HEK293 (cell line): ENCODE measurements at regions not wholly inside any gene's neighbourhood (a gene's known extent, or its start where the extent isn't known, plus 50 kb on each side); places are given as distances from the start of the nearest gene placed in this dataset.

ENCODE experiments used
- CTCF ChIA-PET: fragments of 350-600 bp; formaldehyde crosslinking; extraction: SDS; loops from one replicate; lab custom pipeline; 2021; ENCODE audit warnings: antibody characterized with exemption; lab: Yijun Ruan, JAX
- POLR2A ChIA-PET: fragments of 300-600 bp; formaldehyde crosslinking; extraction: SDS; loops from one replicate; lab custom pipeline; 2020; ENCODE audit warnings: antibody characterized with exemption, inconsistent platforms; lab: Yijun Ruan, JAX
- H3K27ac ChIP-seq: fragments of 200-500 bp; sonication (Bioruptor generic); 2 replicates; pipeline ENCODE4 v1.5.1; 2014; ENCODE audit warnings: low read depth, low read length, control low read depth, inconsistent platforms; ENCODE audit errors: extremely low read depth
- H3K36me3 ChIP-seq, 2 experiments: fragments of 200-500 bp in 1 of 2; sonication (Bioruptor generic) in 1 of 2; 1 replicate in 1 of 2; 2 replicates in 1 of 2; pipeline ENCODE4 v1.5.1; 2014 to 2017; ENCODE audit warnings: inconsistent platforms in 2 of 2, low read length in 2 of 2; ENCODE audit not compliant: control insufficient read depth in 2 of 2, insufficient read depth in 1 of 2
- H3K4me1 ChIP-seq: fragments of 200-500 bp; sonication (Bioruptor generic); 2 replicates; pipeline ENCODE4 v1.5.1; 2014; ENCODE audit warnings: mild to moderate bottlenecking, low read length, inconsistent platforms; ENCODE audit not compliant: control insufficient read depth, insufficient read depth
- H3K4me3 ChIP-seq: 2 replicates; pipeline ENCODE4 v1.5.1; 2011; ENCODE audit warnings: low read depth, mild to moderate bottlenecking, control low read depth, low read length, moderate library complexity
- H3K9me3 ChIP-seq: fragments of 200-500 bp; sonication (Bioruptor generic); 2 replicates; pipeline ENCODE4 v1.5.1; 2014; ENCODE audit warnings: low read depth, low read length, inconsistent platforms; ENCODE audit not compliant: control insufficient read depth, insufficient read depth
- GLIS2 ChIP-seq: fragments of 450-650 bp; formaldehyde crosslinking; IDR thresholded peaks from 2 replicates; pipeline ENCODE4 v1.5.1; 2016; ENCODE audit warnings: missing biosample characterization, missing genetic modification characterization
- TSHZ1 ChIP-seq: fragments of 450-650 bp; formaldehyde crosslinking; IDR thresholded peaks from 2 replicates; pipeline ENCODE4 v1.5.1; 2016; ENCODE audit warnings: missing biosample characterization, missing genetic modification characterization, borderline replicate concordance
- ZBTB11 ChIP-seq: fragments of 450-650 bp; formaldehyde crosslinking; conservative IDR thresholded peaks from 2 replicates; pipeline ENCODE4 v1.5.1; 2016; ENCODE audit warnings: low read depth, missing biosample characterization, missing genetic modification characterization
- ZFHX2 ChIP-seq: fragments of 450-650 bp; formaldehyde crosslinking; conservative IDR thresholded peaks from 2 replicates; pipeline ENCODE4 v1.5.1; 2016; ENCODE audit warnings: missing biosample characterization, missing genetic modification characterization
- ZNF341 ChIP-seq: fragments of 450-650 bp; formaldehyde crosslinking; IDR thresholded peaks from 2 replicates; pipeline ENCODE4; 2016; ENCODE audit warnings: low read depth, missing biosample characterization, missing genetic modification characterization
- ZNF639 ChIP-seq: fragments of 450-650 bp; formaldehyde crosslinking; IDR thresholded peaks from 2 replicates; pipeline ENCODE4 v1.5.1; 2016; ENCODE audit warnings: missing biosample characterization, missing genetic modification characterization
- ZNF645 ChIP-seq: fragments of 450-650 bp; formaldehyde crosslinking; IDR thresholded peaks from 2 replicates; pipeline ENCODE4; 2016; ENCODE audit warnings: missing biosample characterization, missing genetic modification characterization
- ZNF777 ChIP-seq: fragments of 450-650 bp; formaldehyde crosslinking; IDR thresholded peaks from 2 replicates; pipeline ENCODE4 v1.5.1; 2017; ENCODE audit warnings: missing biosample characterization, missing genetic modification characterization, borderline replicate concordance

GRCh38 chr1:72781038-72781437 is 498.7 kb upstream of the NEGR1 start (continued):
- TF ChIP-seq TSHZ1 (tag by site-specific recombination) = no peak
- no peak for TF ChIP-seq ZNF645 (tag by site-specific recombination)
- no peak for TF ChIP-seq ZBTB11 (tag by site-specific recombination)
- no peak for TF ChIP-seq ZNF341 (tag by site-specific recombination)
- no peak for TF ChIP-seq ZNF639 (tag by site-specific recombination)
- TF ChIP-seq ZFHX2 = no peak

- no peaks in the 10 kb centered on the region for H3K9me3 ChIP-seq
- no peak overlapping the region for H3K4me3 ChIP-seq
Observed at GRCh38 chr1:72780212-72780611, 497.9 kb upstream of the NEGR1 start.

More at GRCh38 chr1:72780212-72780611, 497.9 kb upstream of the NEGR1 start:
- Histone ChIP-seq H3K36me3 (no peaks in the 10 kb centered on the region), H3K4me1 (no peaks in the 10 kb centered on the region; the same call in 1 of the 2 replicates)
- no peak for TF ChIP-seq ZBTB11 (tag by site-specific recombination)
- TF ChIP-seq GLIS2 (tag by site-specific recombination) = no peak
- TF ChIP-seq ZNF777 = no peak
- TF ChIP-seq, all 188 proteins: peak for 0
- H3K27ac ChIP-seq = no peak overlapping the region
- ChIA-PET CTCF (no interaction called here), POLR2A (no interaction called here)
